Panc1 (cell line): ENCODE measurements at regions not wholly inside any gene's neighbourhood (a gene's known extent, or its start where the extent isn't known, plus 50 kb on each side); places are given as distances from the start of the nearest gene placed in this dataset.

Experiments used
- SIN3A ChIP-seq: IDR thresholded peaks from 2 replicates; pipeline ENCODE4 v1.6.1; 2012; ENCODE audit warnings: low read depth, mild to moderate bottlenecking, low read length, moderate library complexity, borderline replicate concordance; ENCODE audit not compliant: insufficient read depth
- TF ChIP-seq, protein P1 (sequence below): fragments of 450-650 bp; IDR thresholded peaks from 2 replicates; pipeline ENCODE4 v1.5.1; 2017; ENCODE audit warnings: mild to moderate bottlenecking

- TF ChIP-seq, protein P1, sequence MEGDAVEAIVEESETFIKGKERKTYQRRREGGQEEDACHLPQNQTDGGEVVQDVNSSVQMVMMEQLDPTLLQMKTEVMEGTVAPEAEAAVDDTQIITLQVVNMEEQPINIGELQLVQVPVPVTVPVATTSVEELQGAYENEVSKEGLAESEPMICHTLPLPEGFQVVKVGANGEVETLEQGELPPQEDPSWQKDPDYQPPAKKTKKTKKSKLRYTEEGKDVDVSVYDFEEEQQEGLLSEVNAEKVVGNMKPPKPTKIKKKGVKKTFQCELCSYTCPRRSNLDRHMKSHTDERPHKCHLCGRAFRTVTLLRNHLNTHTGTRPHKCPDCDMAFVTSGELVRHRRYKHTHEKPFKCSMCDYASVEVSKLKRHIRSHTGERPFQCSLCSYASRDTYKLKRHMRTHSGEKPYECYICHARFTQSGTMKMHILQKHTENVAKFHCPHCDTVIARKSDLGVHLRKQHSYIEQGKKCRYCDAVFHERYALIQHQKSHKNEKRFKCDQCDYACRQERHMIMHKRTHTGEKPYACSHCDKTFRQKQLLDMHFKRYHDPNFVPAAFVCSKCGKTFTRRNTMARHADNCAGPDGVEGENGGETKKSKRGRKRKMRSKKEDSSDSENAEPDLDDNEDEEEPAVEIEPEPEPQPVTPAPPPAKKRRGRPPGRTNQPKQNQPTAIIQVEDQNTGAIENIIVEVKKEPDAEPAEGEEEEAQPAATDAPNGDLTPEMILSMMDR = no peak
- no peak for TF ChIP-seq SIN3A
These were observed 717.9 kb downstream of the DIAPH3 start for GRCh38 chr13:59445812-59446211.
